HL-60 (cell line): ENCODE measurements at regions not wholly inside any gene's neighbourhood (a gene's known extent, or its start where the extent isn't known, plus 50 kb on each side); places are given as distances from the start of the nearest gene placed in this dataset.

Experiments
- CTCF ChIP-seq: IDR thresholded peaks from one replicate; pipeline ENCODE4 v1.5.1; 2011; ENCODE audit warnings: low read length, control low read depth, inconsistent platforms; ENCODE audit not compliant: insufficient read depth
- GABPA ChIP-seq: IDR thresholded peaks from 2 replicates; pipeline ENCODE4 v1.6.1; 2012; ENCODE audit warnings: low read depth
- POLR2AphosphoS5 ChIP-seq: IDR thresholded peaks from 2 replicates; pipeline ENCODE4 v1.6.1; 2012; ENCODE audit warnings: low read depth

GRCh38 chr5:107090506-107090905 is 580.2 kb downstream of the EFNA5 start:
- TF ChIP-seq POLR2AphosphoS5: no peak
- TF ChIP-seq CTCF: no peak
- no peak for TF ChIP-seq GABPA
